ENCODE measurements at regions not wholly inside any gene's neighbourhood (a gene's known extent, or its start where the extent isn't known, plus 50 kb on each side); places are given as distances from the start of the nearest gene placed in this dataset.

DNA sequence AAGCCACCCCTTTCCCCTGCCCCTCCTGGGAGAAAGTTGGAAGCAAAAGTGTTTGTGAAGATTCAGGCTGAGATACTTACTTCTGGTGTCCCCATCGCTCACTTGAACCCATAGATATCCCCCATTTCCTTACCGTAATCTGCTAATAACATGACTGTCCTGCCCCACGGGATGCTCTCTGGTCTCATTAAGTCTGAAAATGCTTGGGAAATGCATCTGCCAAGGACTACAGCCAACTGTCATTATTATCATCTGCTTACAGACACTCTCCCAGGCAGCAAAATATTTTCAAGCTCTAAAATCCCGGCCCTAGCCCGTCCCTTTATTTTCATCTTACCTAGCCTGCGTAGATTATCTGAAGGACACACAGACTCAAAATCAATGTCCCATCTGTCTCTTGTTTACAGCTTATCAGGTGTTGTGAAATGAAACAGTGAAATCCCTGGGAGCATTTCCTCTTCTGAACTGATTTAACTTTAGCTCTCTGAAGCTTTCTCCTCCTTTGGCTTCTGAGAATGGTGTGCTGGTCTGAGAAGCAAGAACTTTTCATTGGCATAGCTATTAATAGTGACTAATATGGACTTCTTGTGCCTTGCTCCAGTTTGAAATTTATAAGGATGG, 126.9 kb upstream of the OSMR start:
- Histone ChIP-seq H2BK5ac (ENCODE audit: insufficient read length, low read length) (no peak overlapping the region), H3K79me2 (ENCODE audit: insufficient read depth, low read length) (no peaks in the 10 kb centered on the region), H3K4me2 (ENCODE audit: insufficient read depth, insufficient read length, low read length) (no peak overlapping the region), H3K18ac (ENCODE audit: insufficient read length, low read depth, low read length) (no peak overlapping the region), H3K23me2 (ENCODE audit: insufficient read length, low read depth, low read length, poor library complexity, severe bottlenecking) (no peaks in the 10 kb centered on the region), H3T11ph (ENCODE audit: low read length) (no peak overlapping the region), H2AFZ (ENCODE audit: low read length) (no peak overlapping the region), H3K4me1 (ENCODE audit: insufficient read depth, low read length) (no peaks in the 10 kb centered on the region), H3K79me1 (ENCODE audit: insufficient read depth, low read depth, low read length, poor library complexity, severe bottlenecking) (no peaks in the 10 kb centered on the region), H4K8ac (replicated peaks; ENCODE audit: insufficient read length, low read depth, low read length) (no peak overlapping the region), H3K9ac (ENCODE audit: extremely low read depth, insufficient read length, low read length) (no peak overlapping the region), H2AK5ac (ENCODE audit: insufficient read length, low read length) (no peak overlapping the region), H3K27ac (ENCODE audit: insufficient read length, low read depth, low read length) (no peak overlapping the region), H4K20me1 (ENCODE audit: control insufficient read depth, insufficient read depth, insufficient read length) (no peaks in the 10 kb centered on the region), H2BK20ac (ENCODE audit: low read depth, low read length, poor library complexity, severe bottlenecking) (peak overlapping the region; percentile 61), H3K14ac (ENCODE audit: insufficient read depth, low read length) (no peak overlapping the region), H2BK12ac (ENCODE audit: insufficient read length, low read depth, low read length) (no peak overlapping the region), H3K23ac (ENCODE audit: insufficient read length, low read depth, low read length) (no peak overlapping the region), H3K4ac (ENCODE audit: low read depth, low read length) (no peak overlapping the region), H3K9me3 (ENCODE audit: control insufficient read depth, low read depth, low read length) (no peaks in the 10 kb centered on the region), H3K56ac (ENCODE audit: insufficient read length, low read depth, low read length) (no peak overlapping the region), H4K91ac (ENCODE audit: insufficient read length, low read depth, low read length) (no peak overlapping the region), H3K27me3 (ENCODE audit: insufficient read depth, low read length) (no peaks in the 10 kb centered on the region), H2BK15ac (ENCODE audit: low read depth, low read length) (no peak overlapping the region), H2BK120ac (ENCODE audit: low read depth, low read length, poor library complexity, severe bottlenecking) (no peak overlapping the region), H4K5ac (ENCODE audit: insufficient read length, low read depth, low read length) (no peak overlapping the region)
- no peaks in the 10 kb centered on the region for H3K9me3 Mint-ChIP-seq
- H3K4me1 Mint-ChIP-seq, result peaks cover 4 to 6% of the 10 kb centered on the region in 2 experiments; a peak in 3 of 4 replicates
- H3K36me3 Mint-ChIP-seq (ENCODE audit: insufficient read depth in 1 of 3, low read depth in 3 of 3), result no peaks in the 10 kb centered on the region
- H3K27me3 Mint-ChIP-seq (ENCODE audit: low read depth), result no peaks in the 10 kb centered on the region
- no peak overlapping the region for H3K4me3 Mint-ChIP-seq
- TF ChIP-seq, protein P1, sequence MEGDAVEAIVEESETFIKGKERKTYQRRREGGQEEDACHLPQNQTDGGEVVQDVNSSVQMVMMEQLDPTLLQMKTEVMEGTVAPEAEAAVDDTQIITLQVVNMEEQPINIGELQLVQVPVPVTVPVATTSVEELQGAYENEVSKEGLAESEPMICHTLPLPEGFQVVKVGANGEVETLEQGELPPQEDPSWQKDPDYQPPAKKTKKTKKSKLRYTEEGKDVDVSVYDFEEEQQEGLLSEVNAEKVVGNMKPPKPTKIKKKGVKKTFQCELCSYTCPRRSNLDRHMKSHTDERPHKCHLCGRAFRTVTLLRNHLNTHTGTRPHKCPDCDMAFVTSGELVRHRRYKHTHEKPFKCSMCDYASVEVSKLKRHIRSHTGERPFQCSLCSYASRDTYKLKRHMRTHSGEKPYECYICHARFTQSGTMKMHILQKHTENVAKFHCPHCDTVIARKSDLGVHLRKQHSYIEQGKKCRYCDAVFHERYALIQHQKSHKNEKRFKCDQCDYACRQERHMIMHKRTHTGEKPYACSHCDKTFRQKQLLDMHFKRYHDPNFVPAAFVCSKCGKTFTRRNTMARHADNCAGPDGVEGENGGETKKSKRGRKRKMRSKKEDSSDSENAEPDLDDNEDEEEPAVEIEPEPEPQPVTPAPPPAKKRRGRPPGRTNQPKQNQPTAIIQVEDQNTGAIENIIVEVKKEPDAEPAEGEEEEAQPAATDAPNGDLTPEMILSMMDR (conservative IDR thresholded peaks at IDR 0.05), result no peak
- DNase-seq, result no peak
- WGBS (ENCODE audit: extremely low coverage, insufficient read length, low lambda C conversion rate), result no CpG with 5 or more reads among the region's 6 CpGs
- H3K27ac Mint-ChIP-seq, result no peak overlapping the region; a peak in 1 of 7 replicates

Measured in H9 (cell line).